OCI-LY7 (cell line): ENCODE measurements at regions not wholly inside any gene's neighbourhood (a gene's known extent, or its start where the extent isn't known, plus 50 kb on each side); places are given as distances from the start of the nearest gene placed in this dataset.
"Not testable (repeated sequence)": the region's sequence is repeated elsewhere in the genome, so short reads cannot be mapped to it uniquely, and the experiment has no call there.

Experiments used
- BruUV-seq: library from RNA; stranded (reverse); fragments of 400-500 nt; replicated peaks from 2 replicates; lab custom pipeline; 2021; lab: Mats Ljungman, UMichigan
- CTCF ChIA-PET: fragments of 300-600 bp; sonication (Branson Sonifier 250); formaldehyde crosslinking; loops from one replicate; lab custom pipeline; 2022; ENCODE audit warnings: antibody characterized with exemption; ENCODE audit not compliant: unreplicated experiment; lab: Charles Lee
- POLR2A ChIA-PET: fragments of 300-600 bp; sonication (Branson Sonifier 250); formaldehyde crosslinking; loops from one replicate; lab custom pipeline; 2022; ENCODE audit warnings: antibody characterized with exemption; lab: Charles Lee
- DNase-seq: peaks from one replicate; pipeline ENCODE4 v3.0.0-alpha.2; 2015; ENCODE audit warnings: low spot score
- H2AFZ ChIP-seq: fragments of 200-600 bp; sonication (generic), shearing (Covaris generic); 2 replicates; pipeline ENCODE4 v1.6.1; 2014; ENCODE audit warnings: mild to moderate bottlenecking, antibody characterized with exemption, low read length, moderate library complexity
- H3K27ac ChIP-seq: fragments of 200-600 bp; sonication (generic); 2 replicates; pipeline ENCODE4 v1.5.1; 2014; ENCODE audit warnings: mixed run types, low read depth, mild to moderate bottlenecking, moderate library complexity, low read length, inconsistent platforms; ENCODE audit not compliant: poor library complexity, severe bottlenecking
- H3K36me3 ChIP-seq: fragments of 200-600 bp; sonication (generic); 2 replicates; pipeline ENCODE4 v1.6.1; 2014; ENCODE audit warnings: mild to moderate bottlenecking, antibody characterized with exemption, low read length, moderate library complexity, mixed read lengths; ENCODE audit not compliant: insufficient read depth
- H3K4me1 ChIP-seq: fragments of 200-600 bp; sonication (generic); 2 replicates; pipeline ENCODE4 v1.5.1; 2014; ENCODE audit warnings: mild to moderate bottlenecking, low read length; ENCODE audit not compliant: insufficient read depth, poor library complexity, severe bottlenecking
- H3K4me2 ChIP-seq: fragments of 200-600 bp; sonication (generic); 2 replicates; pipeline ENCODE4 v1.6.1; 2014; ENCODE audit warnings: mild to moderate bottlenecking, low read length
- H3K4me3 ChIP-seq: fragments of 200-600 bp; sonication (generic); 2 replicates; pipeline ENCODE4 v1.5.1; 2014; ENCODE audit warnings: mild to moderate bottlenecking, low read depth, low read length; ENCODE audit not compliant: poor library complexity, severe bottlenecking
- H3K79me2 ChIP-seq: fragments of 200-600 bp; sonication (generic); 2 replicates; pipeline ENCODE4 v1.6.1; 2016; ENCODE audit warnings: low read depth, mild to moderate bottlenecking, low read length, moderate library complexity, mixed read lengths; ENCODE audit not compliant: insufficient read depth
- H3K9me2 ChIP-seq: fragments of 200-600 bp; sonication (generic); 2 replicates; pipeline ENCODE4 v1.6.1; 2016; ENCODE audit warnings: mild to moderate bottlenecking, low read length, mixed read lengths; ENCODE audit not compliant: insufficient read depth
- H3K9me3 ChIP-seq: fragments of 200-600 bp; sonication (generic); 2 replicates; pipeline ENCODE4 v1.6.1; 2014; ENCODE audit warnings: mild to moderate bottlenecking, mixed run types, low read length, mixed read lengths
- H4K20me1 ChIP-seq: fragments of 200-600 bp; sonication (generic); 2 replicates; pipeline ENCODE4 v1.6.1; 2014; ENCODE audit warnings: mild to moderate bottlenecking, antibody characterized with exemption, low read length, moderate library complexity, mixed read lengths; ENCODE audit not compliant: insufficient read depth
- EZH2phosphoT487 ChIP-seq: fragments of 200-600 bp; sonication (generic); IDR thresholded peaks from 2 replicates; pipeline ENCODE4 v1.6.1; 2018; ENCODE audit warnings: low read depth, borderline replicate concordance, mild to moderate bottlenecking, mixed run types, antibody characterized with exemption, low read length, moderate library complexity, mixed read lengths
- intact Hi-C: fragments of 100-400 bp; cut with micrococcal nuclease; formaldehyde crosslinking; loops from one replicate; pipeline ENCODE4 v1.10.0; 2022; ENCODE audit not compliant: unreplicated experiment
- TF ChIP-seq, protein P1 (sequence below): fragments of 200-600 bp; sonication (generic); conservative IDR thresholded peaks from 2 replicates; pipeline ENCODE4 v1.5.1; 2014; ENCODE audit warnings: mild to moderate bottlenecking, antibody characterized with exemption, low read length, moderate library complexity, mixed read lengths

DNA sequence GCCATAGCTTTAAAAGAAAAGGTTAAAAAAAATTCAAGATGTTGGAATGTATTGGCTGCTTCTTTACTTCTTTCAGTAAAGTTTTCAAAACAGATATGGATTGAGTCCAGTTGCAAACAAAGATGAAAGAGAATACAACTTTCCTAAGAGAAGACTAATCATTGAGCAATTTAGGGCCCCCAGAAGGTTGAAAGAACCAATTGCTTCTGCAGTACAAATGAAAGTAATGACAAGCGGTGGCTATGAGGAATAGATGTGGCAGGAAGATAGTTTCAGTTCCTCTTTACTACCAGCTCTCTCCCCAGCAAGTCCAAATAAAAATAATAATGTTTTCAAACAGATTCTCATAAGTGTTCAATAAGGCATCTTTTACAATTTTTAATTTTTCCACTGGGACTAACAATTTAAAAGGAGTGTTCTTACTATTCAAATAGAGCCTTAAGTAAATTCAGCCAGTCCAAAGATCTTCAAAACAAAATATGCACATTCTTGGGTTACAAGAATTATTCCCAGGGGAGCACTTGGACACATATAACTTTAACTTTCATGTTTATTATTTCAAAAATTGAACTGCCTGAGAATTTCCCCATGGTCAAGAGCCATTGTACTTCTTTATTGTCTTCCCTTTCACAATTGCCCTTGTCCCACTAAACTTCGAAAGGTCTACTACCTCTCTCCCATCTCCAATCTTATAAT, 62.3 kb upstream of the PPP1R12A start:
- Histone ChIP-seq H3K4me2 (no peak overlapping the region), H3K79me2 (no peaks in the 10 kb centered on the region), H3K36me3 (no peaks in the 10 kb centered on the region), H3K9me2 (no peaks in the 10 kb centered on the region), H3K9me3 (no peaks in the 10 kb centered on the region), H3K27ac (no peak overlapping the region), H4K20me1 (no peaks in the 10 kb centered on the region), H3K4me3 (no peak overlapping the region), H3K4me1 (peaks cover 5% of the 10 kb centered on the region), H2AFZ (no peak overlapping the region)
- ChIA-PET POLR2A (no interaction called here), CTCF (no interaction called here)
- peak; percentile 46 for DNase-seq
- TF ChIP-seq, protein P1, sequence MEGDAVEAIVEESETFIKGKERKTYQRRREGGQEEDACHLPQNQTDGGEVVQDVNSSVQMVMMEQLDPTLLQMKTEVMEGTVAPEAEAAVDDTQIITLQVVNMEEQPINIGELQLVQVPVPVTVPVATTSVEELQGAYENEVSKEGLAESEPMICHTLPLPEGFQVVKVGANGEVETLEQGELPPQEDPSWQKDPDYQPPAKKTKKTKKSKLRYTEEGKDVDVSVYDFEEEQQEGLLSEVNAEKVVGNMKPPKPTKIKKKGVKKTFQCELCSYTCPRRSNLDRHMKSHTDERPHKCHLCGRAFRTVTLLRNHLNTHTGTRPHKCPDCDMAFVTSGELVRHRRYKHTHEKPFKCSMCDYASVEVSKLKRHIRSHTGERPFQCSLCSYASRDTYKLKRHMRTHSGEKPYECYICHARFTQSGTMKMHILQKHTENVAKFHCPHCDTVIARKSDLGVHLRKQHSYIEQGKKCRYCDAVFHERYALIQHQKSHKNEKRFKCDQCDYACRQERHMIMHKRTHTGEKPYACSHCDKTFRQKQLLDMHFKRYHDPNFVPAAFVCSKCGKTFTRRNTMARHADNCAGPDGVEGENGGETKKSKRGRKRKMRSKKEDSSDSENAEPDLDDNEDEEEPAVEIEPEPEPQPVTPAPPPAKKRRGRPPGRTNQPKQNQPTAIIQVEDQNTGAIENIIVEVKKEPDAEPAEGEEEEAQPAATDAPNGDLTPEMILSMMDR: no peak
- TF ChIP-seq EZH2phosphoT487: no peak
- intact Hi-C loops: no loop called here
- no TSS peak for BruUV-seq

DNA sequence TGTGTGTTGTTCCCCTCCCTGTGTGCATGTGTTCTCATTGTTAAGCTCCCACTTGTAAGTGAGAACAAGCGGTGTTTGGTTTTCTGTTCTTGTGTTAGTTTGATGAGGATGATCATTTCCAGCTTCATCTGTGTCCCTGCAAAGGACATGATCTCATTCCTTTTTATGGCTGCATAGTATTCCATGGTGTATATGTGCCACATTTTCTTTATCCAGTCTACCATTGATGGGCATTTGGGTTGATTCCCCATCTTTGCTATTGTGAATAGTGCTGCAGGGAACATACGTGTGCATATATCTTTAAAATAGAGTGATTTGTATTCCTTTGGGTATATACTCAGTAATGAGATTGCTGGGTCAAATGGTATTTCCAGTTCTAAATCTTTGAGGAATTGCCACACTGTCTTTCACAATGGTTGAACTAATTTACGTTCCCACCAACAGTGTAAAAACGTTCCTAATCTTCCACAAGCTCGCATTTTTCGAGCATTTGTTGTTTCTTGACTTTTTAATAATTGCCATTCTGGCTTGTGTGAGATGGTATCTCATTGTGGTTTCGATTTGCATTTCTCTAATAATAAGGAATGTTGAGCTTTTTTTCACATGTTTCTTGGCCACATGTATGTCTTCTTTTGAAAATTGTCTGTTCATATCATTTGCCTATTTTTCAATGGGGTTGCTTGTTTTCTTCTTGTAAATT, 60.6 kb upstream of the PPP1R12A start:
- BruUV-seq, H3K79me2 ChIP-seq, POLR2A ChIA-PET, H3K4me3 ChIP-seq, intact Hi-C loops, H2AFZ ChIP-seq, H3K9me2 ChIP-seq, H3K4me1 ChIP-seq, H3K27ac ChIP-seq, CTCF ChIA-PET, H3K4me2 ChIP-seq, H3K9me3 ChIP-seq, H3K36me3 ChIP-seq, DNase-seq, H4K20me1 ChIP-seq: not testable (repeated sequence)

DNA sequence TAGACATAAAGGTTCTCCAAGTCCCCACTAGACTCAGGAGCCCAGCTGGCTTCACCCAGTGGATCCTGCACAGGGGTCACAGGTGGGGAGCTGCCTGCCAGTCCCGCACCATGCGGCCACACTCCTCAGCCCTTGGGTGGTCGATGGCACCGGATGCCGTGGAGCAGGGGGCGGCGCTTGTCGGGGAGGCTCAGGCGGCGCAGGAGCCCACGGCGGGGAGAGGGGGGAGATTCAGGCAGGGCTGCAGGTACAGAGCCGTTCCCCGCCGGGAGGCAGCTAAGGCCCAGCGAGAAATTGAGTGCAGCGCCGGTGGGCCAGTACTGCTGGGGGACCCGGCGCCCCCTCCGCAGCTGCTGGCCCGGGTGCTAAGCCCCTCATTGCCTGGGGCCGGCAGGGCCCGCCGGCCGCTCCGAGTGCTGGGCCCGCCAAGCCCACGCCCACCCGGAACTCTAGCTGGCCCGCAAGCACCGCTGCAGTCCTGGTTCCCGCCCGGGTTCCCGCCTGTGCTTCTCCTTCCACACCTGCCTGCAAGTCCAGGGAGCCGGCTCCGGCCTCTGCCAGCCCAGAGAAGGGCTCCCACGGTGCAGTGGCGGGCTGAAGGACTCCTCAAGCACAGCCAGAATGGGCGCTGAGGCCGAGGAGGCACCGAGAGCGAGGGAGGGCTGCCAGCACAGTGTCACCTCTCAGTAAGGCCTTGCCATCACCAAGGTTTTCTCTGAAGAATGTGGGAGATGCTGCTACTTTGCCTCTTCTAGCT, 58.4 kb upstream of the PPP1R12A start:
- no peaks in the 10 kb centered on the region for H3K36me3 ChIP-seq
- H3K79me2 ChIP-seq: no peaks in the 10 kb centered on the region
- TF ChIP-seq EZH2phosphoT487: no peak
- TF ChIP-seq, protein P1: no peak
- ChIA-PET CTCF (no interaction called here), POLR2A (no interaction called here)
- H2AFZ ChIP-seq: no peak overlapping the region
- no peak overlapping the region for H3K4me2 ChIP-seq
- no peaks in the 10 kb centered on the region for H4K20me1 ChIP-seq
- DNase-seq: no peak
- intact Hi-C loops: no loop called here
- H3K27ac ChIP-seq: no peak overlapping the region
- no peaks in the 10 kb centered on the region for H3K9me2 ChIP-seq
- H3K4me3 ChIP-seq: no peak overlapping the region
- peaks cover 5% of the 10 kb centered on the region for H3K4me1 ChIP-seq
- BruUV-seq: no TSS peak
- no peaks in the 10 kb centered on the region for H3K9me3 ChIP-seq
